GM18873 (cell line): ENCODE measurements at regions not wholly inside any gene's neighbourhood (a gene's known extent, or its start where the extent isn't known, plus 50 kb on each side); places are given as distances from the start of the nearest gene placed in this dataset.
"Not testable (repeated sequence)": the region's sequence is repeated elsewhere in the genome, so short reads cannot be mapped to it uniquely, and the experiment has no call there.

Source experiments
- ATAC-seq: cut with Tn5 transposase; IDR thresholded peaks from one replicate; pipeline ENCODE4 v1.9.1; 2021; ENCODE audit warnings: mild to moderate bottlenecking, moderate library complexity, moderate number of reproducible peaks; ENCODE audit not compliant: unreplicated experiment, low FRiP score

DNA sequence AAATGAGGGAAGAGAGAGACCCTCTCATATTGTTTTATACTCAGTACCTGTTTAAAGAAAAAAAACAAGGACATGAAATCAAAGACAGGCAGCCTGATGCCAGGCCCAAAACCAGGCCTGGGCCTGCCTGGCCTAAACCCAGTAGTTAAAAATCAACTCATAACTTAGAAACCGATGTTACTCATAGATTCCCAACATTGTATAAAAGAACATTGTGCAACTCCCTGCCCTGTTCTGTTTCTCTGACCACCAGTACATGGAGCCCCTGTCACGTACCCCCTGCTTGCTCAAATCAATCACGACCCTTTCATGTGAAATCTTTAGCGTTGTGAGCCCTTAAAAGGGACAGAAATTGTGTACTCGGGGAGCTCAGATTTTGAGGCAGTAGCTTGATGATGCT, 291.4 kb upstream of the SGCG start:
- ATAC-seq, result not testable (repeated sequence)

GRCh38 chr13:22893204-22893603, 287.6 kb upstream of the SGCG start:
- ATAC-seq, result no peak

DNA sequence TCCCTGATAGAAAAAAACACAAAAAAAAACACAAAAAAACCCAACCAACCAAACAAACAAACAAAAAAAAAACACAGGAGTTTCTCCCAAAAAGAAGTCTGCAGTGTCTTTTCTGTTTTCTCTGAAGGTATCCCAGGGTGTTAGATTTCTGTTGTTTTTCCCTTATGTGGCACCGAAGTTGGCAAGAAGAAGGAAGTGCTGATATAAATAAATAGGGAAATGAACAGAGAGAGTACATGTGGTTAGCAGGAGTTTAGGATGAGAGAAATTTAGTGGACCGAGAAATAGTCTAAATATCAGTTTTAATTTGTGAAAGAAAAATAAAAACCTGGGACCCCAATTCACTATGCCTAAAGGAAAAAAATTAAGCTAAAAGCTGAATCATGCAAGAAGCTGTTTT, 287.0 kb upstream of the SGCG start:
- no peak for ATAC-seq

DNA sequence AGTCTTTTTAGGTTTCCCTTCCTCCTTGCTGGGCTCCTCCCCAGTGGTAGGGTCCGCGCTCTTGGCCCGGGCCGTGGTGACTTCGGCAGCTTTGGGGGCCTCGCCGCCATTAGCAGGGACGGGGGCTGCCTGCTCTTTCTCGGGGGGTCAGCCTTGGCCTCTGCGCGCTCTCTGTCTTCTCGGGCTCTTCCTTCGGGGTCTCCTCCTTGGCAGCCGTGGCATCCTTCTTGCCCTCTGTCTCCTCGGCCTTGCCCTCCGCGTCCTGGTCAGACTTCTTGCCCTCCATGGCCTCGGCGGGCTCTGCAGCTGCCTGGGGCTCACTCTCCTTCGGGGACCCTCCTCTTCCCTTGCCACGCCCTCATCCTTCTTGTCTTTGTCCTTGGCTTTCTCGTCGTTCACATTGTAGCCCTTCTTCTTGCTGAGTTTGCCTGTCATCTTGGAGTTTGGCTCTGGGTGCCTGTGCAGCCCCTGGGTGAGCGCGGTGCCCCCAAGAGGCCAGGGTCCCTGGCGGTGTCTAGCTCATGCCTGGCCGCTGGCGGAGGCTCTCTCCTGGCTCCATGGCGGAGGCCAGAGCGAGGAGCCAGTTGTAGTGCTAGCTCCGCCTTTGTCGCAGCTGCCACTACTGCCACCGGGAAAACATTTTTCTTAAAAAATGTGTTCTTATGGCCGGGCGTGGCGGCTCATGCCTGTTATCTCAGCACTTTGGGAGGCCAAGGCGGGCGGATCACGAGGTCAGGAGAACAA, 283.0 kb upstream of the SGCG start:
- ATAC-seq, result no peak

GRCh38 chr13:22900416-22900951, 280.3 kb upstream of the SGCG start:
- ATAC-seq, result not testable (repeated sequence)

DNA sequence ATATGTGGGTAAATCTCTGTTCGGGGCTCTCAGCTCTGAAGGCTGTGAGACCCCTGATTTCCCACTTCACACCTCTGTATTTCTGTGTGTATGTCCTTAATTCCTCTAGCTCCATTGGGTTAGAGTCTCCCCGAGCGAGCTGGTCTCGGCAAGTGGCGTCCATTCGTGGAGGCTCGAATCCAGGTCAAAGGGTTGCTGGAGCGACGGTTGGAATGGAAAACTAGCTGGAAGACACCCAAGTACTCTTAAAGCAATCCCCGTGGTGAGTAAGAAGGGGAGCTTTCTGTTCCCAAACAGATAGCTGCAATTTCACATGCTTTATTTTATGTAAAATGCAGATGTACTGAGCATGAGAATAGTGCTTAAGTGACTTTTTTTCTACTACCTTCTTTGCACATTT, 277.5 kb upstream of the SGCG start:
- no peak for ATAC-seq

DNA sequence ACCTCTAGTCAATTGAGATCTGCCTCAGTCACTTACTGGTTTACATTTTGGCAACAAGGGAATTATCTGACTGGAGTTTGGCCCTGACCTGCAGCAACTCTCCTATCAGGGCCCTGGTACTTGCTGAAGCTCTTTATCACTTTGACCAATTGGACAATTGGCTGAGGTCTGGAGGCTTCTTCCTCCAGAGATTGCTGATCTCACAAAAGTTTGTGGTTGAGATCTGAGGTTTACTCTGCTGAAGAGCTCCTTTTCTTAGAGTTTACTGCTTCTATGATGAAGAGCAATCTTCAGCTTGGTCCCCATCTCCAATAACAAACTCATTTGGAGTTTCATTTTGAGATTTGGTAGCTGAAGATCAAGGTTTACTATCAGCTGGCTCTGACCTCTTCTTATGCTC, 276.9 kb upstream of the SGCG start:
- no peak for ATAC-seq

- ATAC-seq, result peak; percentile 70
Observed at GRCh38 chr13:22915442-22916082, 265.2 kb upstream of the SGCG start.

DNA sequence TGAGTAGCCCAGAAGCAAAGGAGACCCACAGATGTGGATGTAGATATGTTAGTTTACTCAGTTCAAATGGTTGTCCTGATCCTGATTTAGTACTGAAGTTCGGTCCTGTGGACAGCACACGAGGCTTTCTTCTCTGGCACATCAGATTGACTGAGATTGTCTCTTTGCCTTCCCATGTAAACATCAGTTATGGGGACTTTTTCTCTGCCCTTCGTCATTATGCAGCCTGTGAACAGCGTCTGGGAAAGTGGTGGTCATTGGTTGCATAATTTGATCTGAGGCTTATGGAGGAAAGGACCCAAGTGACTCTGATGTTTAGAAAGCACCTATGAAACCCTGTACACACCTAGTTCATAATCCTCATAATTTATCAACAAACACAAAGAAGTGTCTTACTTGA, 264.5 kb upstream of the SGCG start:
- not testable (repeated sequence) for ATAC-seq

GRCh38 chr13:22925881-22926747, 254.7 kb upstream of the SGCG start:
- no peak for ATAC-seq

DNA sequence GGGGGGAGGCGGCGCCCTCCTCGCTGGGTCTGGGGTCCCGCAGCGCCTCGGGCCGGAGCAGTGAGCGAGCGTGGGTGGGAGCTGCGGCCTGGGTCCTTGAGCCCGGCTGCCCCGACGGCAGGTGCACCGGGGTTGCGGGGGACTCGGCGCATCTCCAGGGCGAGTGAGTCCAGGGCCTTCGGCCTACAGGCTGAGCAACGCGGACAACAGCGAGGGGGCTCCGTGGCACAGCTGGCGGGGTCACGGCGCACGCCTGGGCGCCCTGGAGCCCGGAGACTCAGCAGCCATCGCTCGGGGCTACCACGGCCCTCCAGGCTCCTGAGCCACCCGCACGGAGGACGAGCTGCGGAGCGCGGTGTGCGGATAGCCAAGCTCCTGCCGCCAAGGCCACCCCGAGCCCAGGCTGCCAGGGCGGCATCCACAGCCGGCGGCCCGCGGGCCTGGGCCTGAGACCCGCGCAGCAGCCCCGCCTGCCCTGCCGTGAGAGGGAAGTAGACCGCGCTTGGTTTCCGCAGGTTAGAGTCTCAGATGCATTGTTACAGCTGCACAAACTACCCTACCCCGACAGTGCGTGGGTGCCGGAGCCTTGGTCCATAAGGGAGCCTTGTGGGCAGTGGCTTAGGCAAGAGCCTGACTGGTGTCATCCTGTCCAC, 253.9 kb upstream of the SGCG start:
- no peak for ATAC-seq

DNA sequence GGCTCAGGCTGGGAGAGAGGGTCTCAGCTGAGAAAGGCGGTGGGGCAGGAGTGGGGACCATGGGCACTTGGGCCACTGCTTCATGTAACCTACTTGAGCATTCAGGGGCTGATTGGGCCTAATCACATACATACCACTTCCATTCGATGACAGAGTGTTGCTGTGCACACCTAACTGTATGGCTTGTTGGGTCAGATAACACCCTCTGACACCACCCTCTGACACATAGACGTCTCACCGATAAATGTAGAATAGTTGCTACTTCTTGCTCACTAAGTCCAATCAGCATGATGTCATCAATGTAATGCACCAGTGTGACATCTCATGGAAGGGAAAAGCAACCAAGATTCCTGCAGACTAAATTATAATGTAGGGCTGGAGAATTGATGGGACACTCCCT, 252.9 kb upstream of the SGCG start:
- not testable (repeated sequence) for ATAC-seq

DNA sequence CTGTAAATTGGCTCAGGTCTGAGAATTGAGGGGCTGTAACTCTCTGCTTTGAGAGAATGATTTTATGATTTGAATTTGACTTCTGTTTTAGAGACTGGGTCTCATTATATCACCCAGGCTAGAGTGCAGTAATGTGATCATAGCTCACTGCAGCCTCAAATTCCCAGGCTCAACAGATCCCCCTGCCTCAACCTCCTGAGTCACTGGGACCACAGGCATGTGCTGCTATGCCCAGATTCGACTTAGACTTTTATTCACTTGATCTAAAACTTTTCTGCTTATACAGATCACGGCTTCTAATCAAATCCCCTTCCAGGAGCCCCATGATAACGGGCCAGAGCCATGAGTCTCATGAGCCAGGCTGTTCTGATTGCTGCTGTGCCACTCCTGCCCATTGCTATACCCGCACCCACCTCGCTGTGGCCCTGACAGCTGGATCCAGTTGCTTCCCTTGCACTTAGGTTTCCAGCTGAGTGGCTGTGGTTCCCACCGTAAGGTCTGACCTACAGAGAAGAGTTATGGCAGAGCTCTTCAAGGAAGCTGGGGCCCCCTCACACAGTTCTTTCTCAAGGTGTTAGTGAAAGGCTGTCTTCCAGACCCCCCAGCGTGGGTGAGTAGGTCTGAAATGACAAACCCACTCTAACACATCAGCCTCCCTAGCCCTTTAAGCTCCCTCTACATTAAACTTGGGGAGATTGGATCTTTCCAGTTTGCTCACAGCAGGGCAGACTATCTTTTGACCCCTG, 251.2 kb upstream of the SGCG start:
- no peak for ATAC-seq

DNA sequence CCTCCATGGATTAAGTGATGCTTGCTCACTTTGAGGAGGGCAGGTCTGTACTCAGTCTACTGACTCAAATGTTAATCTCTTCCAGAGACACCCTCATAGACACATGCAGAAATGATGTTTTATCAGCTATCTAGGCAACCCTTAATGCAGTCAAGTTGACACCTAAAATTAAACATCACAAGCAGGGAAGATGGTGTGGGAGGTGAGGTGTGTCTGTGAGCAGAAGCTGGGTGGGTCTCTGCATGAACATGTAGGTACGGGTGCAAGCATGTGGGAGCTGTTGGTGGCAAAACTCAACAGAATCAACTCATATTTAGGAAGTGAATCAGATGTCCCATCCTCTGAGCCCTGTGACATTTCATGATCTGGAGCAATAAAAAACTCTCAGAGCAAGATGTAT, 249.2 kb upstream of the SGCG start:
- no peak for ATAC-seq

DNA sequence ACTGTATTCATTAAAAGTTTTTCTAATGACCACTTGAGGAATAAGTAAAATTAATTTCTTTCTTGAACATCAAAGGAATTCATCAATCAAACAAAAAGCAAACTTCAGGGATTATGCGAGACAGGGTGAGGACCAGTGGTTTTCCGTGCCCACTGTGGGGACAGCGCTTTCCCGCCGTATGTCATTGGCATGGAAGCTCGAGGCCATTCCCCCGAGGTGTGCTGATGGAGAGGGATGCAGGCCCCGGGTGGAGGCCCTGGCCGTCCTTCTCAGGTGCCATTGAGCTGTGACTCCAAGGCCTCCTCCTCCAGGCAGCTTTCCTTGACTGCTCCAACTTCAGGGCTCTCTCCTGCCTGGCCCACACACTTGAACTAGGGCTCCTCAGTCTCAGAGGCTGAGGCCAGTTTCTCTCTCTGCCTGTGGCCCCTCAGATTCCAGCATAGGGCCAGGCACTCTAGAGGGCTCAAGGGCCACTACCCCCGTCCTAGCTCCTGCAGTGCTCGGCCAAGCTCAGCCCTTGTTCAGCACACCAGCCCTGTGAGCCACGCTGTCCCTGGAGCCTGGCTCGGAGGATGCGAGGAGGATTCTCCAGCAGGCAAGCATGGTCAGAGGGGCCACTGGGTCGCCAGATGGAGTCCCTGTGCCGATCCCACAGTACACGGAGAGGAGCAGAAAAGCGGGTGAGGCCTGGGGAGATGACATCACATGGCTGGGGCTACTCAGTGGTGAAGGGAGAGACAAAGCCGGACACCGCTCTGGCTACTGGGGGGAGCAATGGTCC, 248.0 kb upstream of the SGCG start:
- ATAC-seq, result not testable (repeated sequence)

DNA sequence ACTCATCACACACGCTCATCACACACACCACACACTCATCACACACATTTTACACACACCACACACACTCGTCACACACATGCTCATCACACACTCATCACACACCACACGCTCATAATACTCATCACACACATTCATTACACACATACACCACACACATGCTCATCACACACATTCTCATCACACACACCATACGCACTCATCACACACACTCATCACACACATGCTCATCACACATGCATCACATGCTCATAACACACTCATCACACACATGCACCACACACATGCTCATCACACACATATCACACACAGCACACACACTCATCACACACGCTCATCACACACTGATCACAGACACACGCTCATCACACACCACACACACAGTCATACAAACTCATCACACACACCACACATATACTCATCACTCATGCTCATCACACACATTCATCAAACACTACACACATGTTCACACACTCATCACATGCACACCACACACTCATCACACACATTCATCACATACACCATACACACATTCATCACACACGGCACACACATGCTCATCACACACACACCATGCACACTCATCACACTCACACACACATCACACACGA, 247.1 kb upstream of the SGCG start:
- no peak for ATAC-seq

DNA sequence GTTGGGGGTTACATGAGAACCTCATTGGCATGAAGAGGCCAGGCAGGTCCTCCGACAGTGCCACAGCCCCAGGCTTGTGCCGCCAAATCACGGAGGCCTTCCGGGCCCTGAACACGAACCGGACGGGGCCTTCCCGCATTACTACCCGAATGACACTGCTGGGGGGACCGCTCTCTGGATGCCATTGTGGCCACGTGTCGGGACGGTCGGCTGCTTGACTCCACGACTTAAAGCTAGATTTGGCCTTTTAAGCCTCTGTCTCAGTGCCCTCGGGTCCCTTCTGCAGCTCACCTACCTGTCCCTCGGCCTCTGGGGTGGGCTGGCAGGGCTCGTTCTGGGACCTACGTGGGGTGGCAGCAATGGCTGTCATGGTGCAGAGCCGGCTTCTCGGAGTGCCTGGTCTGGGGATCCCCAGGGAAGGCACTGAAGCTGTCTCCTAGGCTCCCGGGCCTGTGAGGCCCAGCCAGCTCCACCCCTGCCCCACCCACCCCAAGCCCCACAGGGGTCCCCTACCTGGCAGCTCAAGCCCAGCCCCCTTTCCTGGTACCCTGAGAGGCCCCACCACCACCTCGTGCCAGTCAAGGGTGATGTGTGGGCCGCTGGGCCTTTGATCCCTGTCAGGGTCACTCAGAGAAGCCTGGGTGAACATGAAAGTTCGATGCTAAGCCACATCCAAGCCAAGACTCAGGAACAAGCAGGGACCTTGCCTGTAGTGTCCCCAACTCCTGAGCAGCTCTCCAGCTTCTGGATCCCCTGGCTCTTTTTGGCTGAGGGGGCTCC, 245.8 kb upstream of the SGCG start:
- no peak for ATAC-seq

DNA sequence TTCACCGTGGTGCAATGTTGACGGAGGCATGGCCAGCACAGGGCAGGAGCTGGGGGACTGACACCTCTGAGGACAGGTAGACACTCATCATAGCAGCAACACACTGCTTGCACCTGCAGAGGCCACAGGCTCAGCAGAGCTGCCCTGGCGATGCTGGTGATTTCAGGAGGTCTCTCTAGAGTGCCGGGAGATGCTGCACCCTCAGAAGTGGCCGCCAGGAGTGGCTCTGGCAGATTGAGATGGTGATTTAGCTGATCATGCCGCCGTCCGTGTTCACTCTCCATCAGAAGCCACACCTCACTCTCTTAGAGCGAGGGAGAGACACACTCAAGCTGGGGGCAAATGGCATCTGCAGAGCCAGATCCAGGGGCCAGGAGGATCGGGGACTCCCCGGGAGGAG, 244.6 kb upstream of the SGCG start:
- no peak for ATAC-seq
